Neural cell (in vitro differentiated cells): ENCODE measurements at regions not wholly inside any gene's neighbourhood (a gene's known extent, or its start where the extent isn't known, plus 50 kb on each side); places are given as distances from the start of the nearest gene placed in this dataset.

ENCODE experiments used
- EP300 ChIP-seq: fragments of 450-650 bp; conservative IDR thresholded peaks from 2 replicates; pipeline ENCODE4 v1.6.1; 2014; ENCODE audit warnings: antibody characterized with exemption, mild to moderate bottlenecking, moderate library complexity; ENCODE audit not compliant: poor library complexity, severe bottlenecking
- EZH2 ChIP-seq: fragments of 200-600, 300-800 bp; shearing (Covaris generic), sonication (generic); IDR thresholded peaks from 2 replicates; pipeline ENCODE4 v1.6.1; 2014; ENCODE audit warnings: antibody characterized with exemption, low read length, borderline replicate concordance, mild to moderate bottlenecking; ENCODE audit not compliant: insufficient read depth, poor library complexity, severe bottlenecking
- MXI1 ChIP-seq: fragments of 450-650 bp; conservative IDR thresholded peaks from 2 replicates; pipeline ENCODE4 v1.6.1; 2014; ENCODE audit warnings: antibody characterized with exemption, mild to moderate bottlenecking; ENCODE audit not compliant: poor library complexity, severe bottlenecking
- POLR2AphosphoS5 ChIP-seq: IDR thresholded peaks from 2 replicates; pipeline ENCODE4 v1.6.1; 2012
- TF ChIP-seq, protein P1 (sequence below): fragments of 450-650 bp; IDR thresholded peaks from 2 replicates; pipeline ENCODE4 v1.5.1; 2014; ENCODE audit warnings: antibody characterized with exemption, mild to moderate bottlenecking, moderate library complexity; ENCODE audit not compliant: poor library complexity, severe bottlenecking
- TF ChIP-seq, protein P2 (sequence below): IDR thresholded peaks from 2 replicates; pipeline ENCODE4 v1.6.1; 2012; ENCODE audit warnings: borderline replicate concordance

- TF ChIP-seq POLR2AphosphoS5 (no peak), MXI1 (no peak), EP300 (no peak), EZH2 (no peak)
- TF ChIP-seq, protein P1, sequence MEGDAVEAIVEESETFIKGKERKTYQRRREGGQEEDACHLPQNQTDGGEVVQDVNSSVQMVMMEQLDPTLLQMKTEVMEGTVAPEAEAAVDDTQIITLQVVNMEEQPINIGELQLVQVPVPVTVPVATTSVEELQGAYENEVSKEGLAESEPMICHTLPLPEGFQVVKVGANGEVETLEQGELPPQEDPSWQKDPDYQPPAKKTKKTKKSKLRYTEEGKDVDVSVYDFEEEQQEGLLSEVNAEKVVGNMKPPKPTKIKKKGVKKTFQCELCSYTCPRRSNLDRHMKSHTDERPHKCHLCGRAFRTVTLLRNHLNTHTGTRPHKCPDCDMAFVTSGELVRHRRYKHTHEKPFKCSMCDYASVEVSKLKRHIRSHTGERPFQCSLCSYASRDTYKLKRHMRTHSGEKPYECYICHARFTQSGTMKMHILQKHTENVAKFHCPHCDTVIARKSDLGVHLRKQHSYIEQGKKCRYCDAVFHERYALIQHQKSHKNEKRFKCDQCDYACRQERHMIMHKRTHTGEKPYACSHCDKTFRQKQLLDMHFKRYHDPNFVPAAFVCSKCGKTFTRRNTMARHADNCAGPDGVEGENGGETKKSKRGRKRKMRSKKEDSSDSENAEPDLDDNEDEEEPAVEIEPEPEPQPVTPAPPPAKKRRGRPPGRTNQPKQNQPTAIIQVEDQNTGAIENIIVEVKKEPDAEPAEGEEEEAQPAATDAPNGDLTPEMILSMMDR: no peak
- TF ChIP-seq, protein P2, sequence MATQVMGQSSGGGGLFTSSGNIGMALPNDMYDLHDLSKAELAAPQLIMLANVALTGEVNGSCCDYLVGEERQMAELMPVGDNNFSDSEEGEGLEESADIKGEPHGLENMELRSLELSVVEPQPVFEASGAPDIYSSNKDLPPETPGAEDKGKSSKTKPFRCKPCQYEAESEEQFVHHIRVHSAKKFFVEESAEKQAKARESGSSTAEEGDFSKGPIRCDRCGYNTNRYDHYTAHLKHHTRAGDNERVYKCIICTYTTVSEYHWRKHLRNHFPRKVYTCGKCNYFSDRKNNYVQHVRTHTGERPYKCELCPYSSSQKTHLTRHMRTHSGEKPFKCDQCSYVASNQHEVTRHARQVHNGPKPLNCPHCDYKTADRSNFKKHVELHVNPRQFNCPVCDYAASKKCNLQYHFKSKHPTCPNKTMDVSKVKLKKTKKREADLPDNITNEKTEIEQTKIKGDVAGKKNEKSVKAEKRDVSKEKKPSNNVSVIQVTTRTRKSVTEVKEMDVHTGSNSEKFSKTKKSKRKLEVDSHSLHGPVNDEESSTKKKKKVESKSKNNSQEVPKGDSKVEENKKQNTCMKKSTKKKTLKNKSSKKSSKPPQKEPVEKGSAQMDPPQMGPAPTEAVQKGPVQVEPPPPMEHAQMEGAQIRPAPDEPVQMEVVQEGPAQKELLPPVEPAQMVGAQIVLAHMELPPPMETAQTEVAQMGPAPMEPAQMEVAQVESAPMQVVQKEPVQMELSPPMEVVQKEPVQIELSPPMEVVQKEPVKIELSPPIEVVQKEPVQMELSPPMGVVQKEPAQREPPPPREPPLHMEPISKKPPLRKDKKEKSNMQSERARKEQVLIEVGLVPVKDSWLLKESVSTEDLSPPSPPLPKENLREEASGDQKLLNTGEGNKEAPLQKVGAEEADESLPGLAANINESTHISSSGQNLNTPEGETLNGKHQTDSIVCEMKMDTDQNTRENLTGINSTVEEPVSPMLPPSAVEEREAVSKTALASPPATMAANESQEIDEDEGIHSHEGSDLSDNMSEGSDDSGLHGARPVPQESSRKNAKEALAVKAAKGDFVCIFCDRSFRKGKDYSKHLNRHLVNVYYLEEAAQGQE: no peak
These were observed 317.6 kb downstream of the EIPR1 start for GRCh38 chr2:3060049-3060448.
